Nephron (organoid): ENCODE measurements at regions not wholly inside any gene's neighbourhood (a gene's known extent, or its start where the extent isn't known, plus 50 kb on each side); places are given as distances from the start of the nearest gene placed in this dataset.

Source experiments
- H3K27ac Mint-ChIP-seq, 3 experiments: 2 replicates each; pipeline ENCODE4 v1.8.0; 2020; ENCODE audit warnings: mixed read lengths in 3 of 3, mild to moderate bottlenecking in 2 of 3, moderate library complexity in 1 of 3
- H3K27me3 Mint-ChIP-seq: 2 replicates; pipeline ENCODE4 v1.8.0; 2021; ENCODE audit warnings: low read depth, mild to moderate bottlenecking, moderate library complexity, mixed read lengths
- H3K36me3 Mint-ChIP-seq: 2 replicates; pipeline ENCODE4 v1.8.0; 2020; ENCODE audit warnings: low read depth, mixed read lengths
- H3K4me1 Mint-ChIP-seq: 2 replicates; pipeline ENCODE4 v1.8.0; 2020; ENCODE audit warnings: mixed read lengths
- H3K4me3 Mint-ChIP-seq, 3 experiments: 2 replicates each; pipeline ENCODE4 v1.8.0; 2020; ENCODE audit warnings: mild to moderate bottlenecking in 3 of 3, mixed read lengths in 3 of 3, moderate library complexity in 2 of 3
- H3K9me3 Mint-ChIP-seq: 2 replicates; pipeline ENCODE4 v1.8.0; 2020; ENCODE audit warnings: mixed read lengths
- CTCF ChIP-seq, 3 experiments: fragments of 200-600 bp; sonication (generic); IDR thresholded peaks; one replicate each; pipeline ENCODE4 v1.5.0; 2021; ENCODE audit warnings: antibody characterized with exemption in 3 of 3; ENCODE audit not compliant: unreplicated experiment in 3 of 3

- Mint-ChIP-seq H3K4me3 (no peak overlapping the region), H3K36me3 (peaks cover 4% of the 10 kb centered on the region), H3K27ac (no peak overlapping the region), H3K27me3 (no peaks in the 10 kb centered on the region), H3K9me3 (peaks cover 11% of the 10 kb centered on the region), H3K4me1 (no peaks in the 10 kb centered on the region)
- TF ChIP-seq CTCF (IDR thresholded peaks at IDR 0.05; ENCODE audit: unreplicated experiment in 3 of 3) = no peak
These were observed 1331.6 kb upstream of the SORCS1 start for GRCh38 chr10:108496106-108496505.

GRCh38 chr10:108490944-108491343, 1326.4 kb upstream of the SORCS1 start:
- H3K27ac Mint-ChIP-seq = peak overlapping the region; percentile 29 to 52 (median 35)
- no peaks in the 10 kb centered on the region for H3K36me3 Mint-ChIP-seq
- peaks cover under 1% of the 10 kb centered on the region for H3K9me3 Mint-ChIP-seq
- H3K4me3 Mint-ChIP-seq = no peak overlapping the region
- no peaks in the 10 kb centered on the region for H3K27me3 Mint-ChIP-seq
- no peak for TF ChIP-seq CTCF (IDR thresholded peaks at IDR 0.05; ENCODE audit: unreplicated experiment in 3 of 3)
- H3K4me1 Mint-ChIP-seq = no peaks in the 10 kb centered on the region

- TF ChIP-seq CTCF (IDR thresholded peaks at IDR 0.05; ENCODE audit: unreplicated experiment in 3 of 3) = no peak
- no peaks in the 10 kb centered on the region for H3K36me3 Mint-ChIP-seq
- H3K4me1 Mint-ChIP-seq = peaks cover 8% of the 10 kb centered on the region
- peaks cover 28% of the 10 kb centered on the region for H3K27me3 Mint-ChIP-seq
- H3K9me3 Mint-ChIP-seq = peaks cover 9% of the 10 kb centered on the region
- no peak overlapping the region for H3K27ac Mint-ChIP-seq
- no peak overlapping the region for H3K4me3 Mint-ChIP-seq
These were observed 1306.9 kb upstream of the SORCS1 start for GRCh38 chr10:108471420-108471819.

DNA sequence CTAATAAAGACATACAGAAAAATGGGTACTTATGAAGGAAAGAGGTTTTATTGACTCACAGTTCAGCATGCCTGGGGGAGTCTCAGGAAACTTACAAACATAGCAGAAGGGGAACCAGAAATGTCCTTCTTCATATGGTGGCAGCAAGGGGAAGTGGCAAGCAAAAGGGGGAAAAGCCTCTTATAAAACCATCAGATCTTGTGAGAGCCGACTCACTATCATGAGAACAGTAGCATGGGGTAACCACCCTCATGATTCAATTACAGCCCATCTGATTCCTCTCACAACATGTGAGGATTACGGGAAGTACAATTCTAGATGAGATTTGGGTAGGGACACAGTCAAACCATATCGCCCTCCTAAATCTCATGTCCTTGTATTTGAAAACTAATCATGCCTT, 1305.4 kb upstream of the SORCS1 start:
- TF ChIP-seq CTCF (IDR thresholded peaks at IDR 0.05; ENCODE audit: unreplicated experiment in 3 of 3) = no peak
- H3K27me3 Mint-ChIP-seq = peaks cover 34% of the 10 kb centered on the region
- H3K36me3 Mint-ChIP-seq = no peaks in the 10 kb centered on the region
- no peak overlapping the region for H3K27ac Mint-ChIP-seq
- H3K4me1 Mint-ChIP-seq = peaks cover 8% of the 10 kb centered on the region
- peaks cover 9% of the 10 kb centered on the region for H3K9me3 Mint-ChIP-seq
- H3K4me3 Mint-ChIP-seq = no peak overlapping the region

- Mint-ChIP-seq H3K27ac (no peak overlapping the region), H3K9me3 (peaks cover 3% of the 10 kb centered on the region), H3K27me3 (peaks cover 37% of the 10 kb centered on the region), H3K4me3 (peak overlapping the region; percentile 77 to 81 (median 77)), H3K4me1 (peaks cover 8% of the 10 kb centered on the region), H3K36me3 (no peaks in the 10 kb centered on the region)
- TF ChIP-seq CTCF (IDR thresholded peaks at IDR 0.05; ENCODE audit: unreplicated experiment in 3 of 3) = no peak
These were observed 1301.5 kb upstream of the SORCS1 start for GRCh38 chr10:108465871-108466641.

GRCh38 chr10:108462005-108462404, 1297.5 kb upstream of the SORCS1 start:
- Mint-ChIP-seq H3K27me3 (peaks cover 20% of the 10 kb centered on the region), H3K4me3 (no peak overlapping the region), H3K36me3 (no peaks in the 10 kb centered on the region), H3K9me3 (no peaks in the 10 kb centered on the region), H3K27ac (no peak overlapping the region), H3K4me1 (peaks cover 5% of the 10 kb centered on the region)
- TF ChIP-seq CTCF (IDR thresholded peaks at IDR 0.05; ENCODE audit: unreplicated experiment in 3 of 3) = no peak
